HUDEP-2 (cell line): ENCODE measurements at regions not wholly inside any gene's neighbourhood (a gene's known extent, or its start where the extent isn't known, plus 50 kb on each side); places are given as distances from the start of the nearest gene placed in this dataset.

ENCODE experiments used
- DNase-seq, 76 experiments: peaks; one replicate each; lab custom pipeline; 2025; ENCODE audit not compliant: unreplicated experiment in 76 of 76; lab: John Stamatoyannopoulos, UW

DNA sequence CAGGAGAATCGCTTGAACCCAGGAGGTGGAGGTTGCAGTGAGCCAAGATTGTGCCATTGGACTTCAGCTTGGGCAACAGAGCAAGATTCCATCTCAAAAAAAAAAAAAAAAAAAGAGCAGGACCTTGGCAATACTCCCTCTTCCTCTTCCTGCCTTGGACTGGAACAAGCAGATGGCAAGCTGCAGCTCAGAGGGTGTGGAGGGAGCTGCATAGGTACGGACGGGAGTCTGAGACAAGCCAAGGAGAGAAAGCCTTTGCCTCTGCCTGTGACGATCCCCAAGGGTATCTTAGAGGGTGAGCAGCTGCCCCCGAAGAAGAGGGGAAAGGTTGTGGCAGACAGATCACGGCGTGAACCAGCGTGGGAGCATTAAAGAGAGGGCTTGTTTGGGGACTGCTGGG, 109.2 kb downstream of the AIPL1 start:
- no peak for DNase-seq

DNA sequence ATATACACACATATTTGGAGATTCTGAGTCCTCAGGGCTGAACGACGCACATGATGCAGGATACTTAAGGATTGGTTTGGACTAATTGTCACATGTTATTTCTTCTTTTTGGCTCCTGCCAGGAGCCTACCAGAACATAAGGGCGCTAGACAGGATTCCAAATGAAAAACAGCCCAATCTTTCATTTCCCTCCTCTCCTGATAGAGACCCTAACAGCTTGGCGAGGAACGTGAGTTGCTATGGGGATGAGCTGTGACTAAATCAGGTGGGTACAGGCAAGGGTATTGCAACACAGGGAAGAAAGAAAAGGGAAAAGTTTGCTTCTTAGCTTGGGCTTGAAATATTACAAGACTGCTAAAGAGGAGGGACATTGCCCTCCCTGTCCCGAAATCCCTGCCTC, 109.9 kb downstream of the AIPL1 start:
- no peak for DNase-seq

DNA sequence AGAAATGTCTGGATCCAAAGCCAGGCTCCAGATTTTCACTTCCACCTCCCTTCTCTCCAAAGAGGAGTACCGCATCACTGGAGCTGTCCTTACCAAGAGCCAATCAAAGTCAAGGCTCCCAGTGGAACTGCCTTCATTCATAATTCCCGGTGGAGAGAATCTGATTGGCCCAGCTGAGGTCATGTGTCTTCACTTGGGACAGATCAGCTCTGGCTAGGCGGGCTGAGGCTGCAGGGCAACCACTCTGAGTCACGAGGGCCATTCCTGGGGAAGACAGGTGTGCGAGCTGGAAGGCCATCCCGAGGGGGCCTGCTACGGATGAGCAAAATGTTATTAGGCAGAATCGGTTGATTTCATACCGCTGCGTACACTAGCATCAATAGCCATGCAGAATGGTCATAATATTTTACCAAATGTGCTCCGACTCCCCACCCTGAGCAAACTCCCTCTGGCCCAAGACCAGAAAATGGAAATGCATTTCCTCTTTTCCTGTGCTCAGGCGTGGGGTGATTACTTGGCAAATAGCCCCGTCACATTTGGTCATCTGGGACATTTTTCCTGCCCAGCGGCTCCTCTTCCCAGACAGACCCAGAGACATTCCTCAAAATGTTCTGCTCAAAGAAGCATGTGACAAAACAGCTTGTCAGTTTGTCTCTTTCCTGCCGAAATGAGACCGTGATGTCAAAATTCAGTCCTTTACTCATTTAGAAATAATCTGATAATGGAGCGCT, 111.1 kb downstream of the AIPL1 start:
- no peak for DNase-seq

DNA sequence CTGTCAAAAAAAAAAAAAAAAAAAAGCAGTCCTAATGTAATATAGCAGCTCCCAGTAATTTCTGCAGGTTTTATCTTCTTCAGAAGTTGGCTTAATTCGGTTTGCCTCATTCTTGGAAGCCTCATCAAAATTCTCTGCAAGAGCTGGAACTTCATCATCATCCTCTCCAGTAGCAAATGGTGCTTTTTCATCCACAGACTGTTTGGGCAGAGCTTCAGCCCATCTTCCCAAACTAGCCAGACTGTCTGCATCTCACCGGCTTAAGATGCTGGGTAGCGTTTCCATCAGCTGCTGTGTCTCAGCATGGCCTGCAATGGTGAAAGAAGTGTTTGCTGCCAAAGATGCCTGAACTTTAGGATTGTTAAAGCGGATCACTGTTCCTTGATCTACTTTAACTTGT, 112.6 kb downstream of the AIPL1 start:
- DNase-seq: no peak

DNA sequence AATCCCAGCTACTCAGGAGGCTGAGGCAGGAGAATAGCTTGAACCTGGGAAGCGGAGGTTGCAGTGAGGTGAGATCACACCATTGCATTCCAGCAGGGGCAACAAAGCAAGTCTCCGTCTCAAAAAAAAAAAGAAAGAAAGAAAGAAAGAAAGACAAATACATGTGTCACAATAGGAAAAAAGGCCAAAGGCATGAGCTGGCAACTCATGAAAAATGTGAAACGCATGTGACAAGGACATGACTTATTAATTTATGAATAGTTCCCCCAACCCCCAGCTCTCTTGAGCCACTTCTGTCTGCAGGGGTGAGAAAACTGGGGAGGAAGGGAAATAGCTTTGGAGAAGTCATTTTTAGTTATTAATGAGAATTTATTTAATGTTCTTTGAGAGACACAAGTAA, 120.6 kb downstream of the AIPL1 start:
- no peak for DNase-seq

DNA sequence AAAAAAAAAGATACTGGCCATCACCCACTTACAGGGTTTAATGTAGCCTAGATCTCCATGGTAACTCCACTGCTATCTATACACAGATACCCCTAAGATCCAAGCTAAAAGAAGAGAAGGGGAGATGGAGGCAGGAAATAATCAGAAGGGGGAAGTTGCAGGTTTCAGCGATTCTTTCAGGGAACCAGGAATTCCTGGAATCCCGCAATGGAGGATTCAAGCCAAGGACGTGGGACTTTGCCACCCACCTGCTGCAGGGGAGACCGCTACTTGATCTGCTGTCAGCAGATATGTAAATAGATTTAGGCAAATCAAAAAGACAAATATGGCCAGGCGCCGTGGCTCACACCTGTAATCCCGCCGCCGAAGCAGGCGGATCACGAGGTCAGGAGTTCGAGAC, 121.1 kb downstream of the AIPL1 start:
- DNase-seq: no peak

DNA sequence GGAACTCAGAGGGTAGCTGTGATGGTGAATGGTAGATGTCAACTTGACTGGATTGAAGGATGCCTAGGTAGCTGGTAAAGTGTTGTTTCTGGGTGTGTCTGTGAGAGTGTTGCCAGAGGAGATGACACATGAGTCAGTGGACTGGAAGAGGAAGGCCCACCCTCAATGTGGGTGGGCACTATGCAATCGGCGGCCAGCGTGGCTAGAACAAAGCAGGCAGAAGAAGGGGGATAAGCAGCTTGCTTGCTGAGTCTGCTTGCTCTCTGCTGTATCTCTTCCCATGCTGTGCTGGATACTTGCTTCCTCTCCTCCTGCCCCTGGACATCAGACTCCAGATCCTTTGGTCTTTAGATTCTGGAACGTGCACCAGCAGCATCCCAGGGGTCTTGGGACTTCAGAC, 128.1 kb downstream of the AIPL1 start:
- no peak for DNase-seq

DNA sequence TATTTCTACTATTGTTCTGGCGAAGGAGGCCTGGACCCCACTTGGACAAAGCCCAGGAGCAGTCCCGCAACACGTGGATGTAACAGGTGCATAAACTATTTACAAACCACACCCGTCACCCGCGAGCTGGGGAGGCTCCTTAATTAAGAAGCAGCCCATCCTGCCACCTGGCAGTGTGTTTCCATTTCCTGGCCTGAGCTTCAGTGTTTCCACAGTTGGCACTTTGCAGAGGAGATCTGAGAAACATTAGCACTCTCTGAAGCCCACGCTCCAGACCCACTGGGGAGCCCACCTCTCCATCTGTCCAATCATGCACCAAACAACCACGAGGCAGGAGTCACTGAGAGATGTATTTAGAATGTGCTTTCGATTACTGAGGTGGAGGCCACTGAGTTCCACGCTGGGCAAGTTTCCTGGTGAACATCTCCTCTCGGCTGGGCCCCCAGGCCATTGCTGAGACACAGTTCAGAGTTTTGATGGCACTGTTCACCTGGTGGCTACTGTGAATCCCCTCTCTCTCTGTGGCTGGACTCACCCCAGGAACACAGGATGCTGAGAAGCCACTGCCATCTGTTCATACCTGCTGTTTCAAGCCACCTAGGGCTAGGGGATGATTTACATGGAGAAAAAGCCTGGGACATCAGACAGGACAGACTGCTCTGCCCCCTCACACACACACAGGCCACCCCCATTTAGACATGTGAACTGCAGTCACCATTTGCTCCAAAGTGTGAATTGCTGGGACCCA, 129.1 kb downstream of the AIPL1 start:
- DNase-seq: no peak

DNA sequence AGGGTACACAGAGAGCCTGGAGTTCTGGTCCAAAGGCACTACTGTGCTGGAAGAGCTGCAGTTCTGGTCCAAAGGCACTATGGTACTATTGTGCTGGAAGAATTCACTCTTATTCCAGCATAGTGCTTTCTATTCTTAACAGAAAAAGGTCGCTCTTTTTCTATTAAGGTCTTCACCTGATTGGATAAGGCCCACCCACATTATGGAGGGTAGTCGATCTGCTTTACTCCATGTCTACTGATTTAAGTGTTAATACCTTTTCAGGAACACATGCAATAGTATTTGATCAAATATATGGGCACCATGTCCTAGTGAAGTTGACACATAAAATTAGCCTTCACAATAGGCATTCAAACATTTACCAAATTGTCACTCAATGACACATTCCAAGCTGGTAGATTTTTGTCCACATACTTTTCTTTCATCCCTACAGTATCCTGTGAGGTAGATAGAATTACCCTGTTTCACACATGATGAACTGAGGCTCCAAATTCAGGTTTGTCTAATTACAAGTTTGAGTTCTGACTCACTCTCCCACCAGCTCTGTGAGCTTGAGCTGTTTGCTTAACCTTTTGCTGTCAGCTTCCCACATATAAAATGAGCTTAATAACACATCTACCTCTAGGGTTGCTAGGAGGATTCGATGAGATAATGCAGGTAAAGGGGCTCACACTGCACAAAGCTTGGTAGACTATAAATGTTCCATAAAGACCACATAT, 129.9 kb downstream of the AIPL1 start:
- DNase-seq: no peak

DNA sequence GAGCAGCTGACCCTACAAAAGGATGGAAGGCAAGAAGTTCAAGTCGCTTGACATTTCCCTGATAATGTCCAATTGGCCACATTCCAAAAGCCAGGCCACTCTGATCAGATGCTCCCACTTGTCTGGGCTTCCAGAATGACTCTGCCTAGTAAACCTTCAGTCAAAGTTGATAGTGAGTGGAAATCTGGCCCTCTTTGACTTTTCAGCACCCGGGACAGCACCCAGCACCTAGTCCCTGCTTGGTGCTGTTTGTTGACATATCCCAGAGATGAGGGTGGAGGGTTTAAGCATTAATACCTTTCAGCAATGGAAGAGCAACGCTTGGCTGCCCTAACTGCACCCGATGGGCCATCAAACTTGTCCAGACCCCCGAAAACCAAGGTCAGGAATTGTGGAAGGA, 131.3 kb downstream of the AIPL1 start:
- peak in 23 of 76 experiments; percentile 1 to 41 (median 11) for DNase-seq

DNA sequence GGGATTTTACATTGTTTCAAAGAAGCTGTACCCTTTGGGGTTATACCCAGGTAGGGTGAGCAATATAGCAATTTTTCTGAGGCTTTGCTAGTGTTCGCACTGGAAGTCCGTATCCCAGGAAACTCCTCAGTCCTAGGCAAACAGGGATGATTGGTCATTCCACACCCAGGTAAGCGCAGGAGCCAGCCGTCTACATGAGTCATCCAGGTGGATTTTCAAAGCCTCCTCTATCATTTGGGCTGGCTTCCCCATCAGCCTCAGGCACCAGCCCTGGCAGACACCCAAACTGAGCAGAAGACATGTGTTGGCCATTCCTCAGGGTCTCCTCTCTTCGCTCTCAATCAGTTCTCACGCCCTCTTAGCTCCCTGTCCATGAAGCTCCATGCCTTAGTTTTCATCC, 135.6 kb downstream of the AIPL1 start:
- DNase-seq: no peak

DNA sequence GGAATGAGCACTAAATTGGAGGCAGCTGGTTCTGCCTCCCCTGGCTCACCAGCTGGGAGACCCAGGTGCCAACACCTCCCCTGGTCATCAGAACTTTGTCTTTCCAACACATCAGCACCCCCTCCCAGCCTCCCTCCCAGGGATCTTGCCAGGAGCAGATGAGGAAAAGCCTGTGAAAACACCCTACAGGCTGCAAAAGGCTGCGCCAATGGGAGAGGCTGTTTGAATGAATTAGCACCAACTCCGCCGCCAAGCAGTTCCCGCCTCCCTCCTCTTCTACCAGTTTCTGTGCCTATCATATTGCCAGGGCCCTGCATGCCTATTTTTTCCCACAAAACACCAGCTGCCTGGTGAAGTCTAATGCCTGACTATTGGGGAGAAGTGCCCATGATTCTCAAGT, 137.0 kb downstream of the AIPL1 start:
- no peak for DNase-seq

DNA sequence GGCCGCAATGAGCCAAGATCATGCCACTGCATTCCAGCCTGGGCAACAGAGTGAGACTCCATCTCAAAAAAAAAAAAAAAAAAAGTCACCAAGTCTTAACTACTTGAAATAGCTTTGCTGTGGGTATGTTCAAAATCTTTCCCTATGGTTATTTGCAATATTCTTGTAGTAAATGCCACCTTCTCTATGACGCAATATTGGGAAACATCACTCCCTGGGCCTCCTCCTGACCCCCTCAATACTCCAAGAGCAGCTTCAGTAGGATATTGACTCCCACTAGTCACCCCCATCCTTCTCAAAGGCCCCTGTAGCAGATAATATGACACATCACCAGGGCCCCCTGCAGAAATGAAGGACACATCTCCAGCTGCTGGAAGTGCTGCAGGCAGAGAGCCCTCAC, 137.8 kb downstream of the AIPL1 start:
- no peak for DNase-seq

DNA sequence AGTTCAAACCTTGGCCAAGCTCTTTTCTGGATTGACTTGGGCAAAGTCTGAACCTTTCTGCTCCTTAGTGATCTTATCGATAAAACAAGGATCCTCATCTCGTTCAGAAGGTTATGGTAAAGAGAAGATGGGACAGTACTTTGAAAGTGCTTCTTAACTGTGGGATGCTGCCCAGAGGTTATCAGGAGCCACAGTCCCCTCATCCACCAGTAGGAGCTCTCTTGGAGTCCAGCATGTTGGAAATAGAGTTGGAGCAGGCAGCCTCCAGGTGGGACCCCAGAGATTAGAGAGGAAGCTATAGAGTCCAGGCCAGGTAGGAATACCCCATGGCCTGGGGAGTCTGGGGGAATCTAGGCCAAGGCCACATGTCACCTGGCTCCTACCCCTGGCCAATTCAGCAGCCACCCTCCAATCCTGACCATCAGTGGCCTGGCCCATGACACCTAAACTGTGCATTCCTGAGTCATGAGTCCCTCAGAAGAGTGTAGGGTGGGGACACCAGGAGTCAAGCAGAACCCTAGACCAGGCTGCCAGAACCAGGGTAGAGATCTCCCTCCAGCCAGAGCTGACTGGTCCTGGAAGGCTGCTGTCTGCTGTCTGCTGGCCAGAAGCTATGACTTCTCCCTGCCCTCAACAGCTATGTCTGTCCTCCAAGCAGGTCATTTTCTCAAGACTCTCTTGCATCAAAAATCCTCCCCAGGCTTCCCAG, 144.3 kb downstream of the AIPL1 start:
- no peak for DNase-seq

DNA sequence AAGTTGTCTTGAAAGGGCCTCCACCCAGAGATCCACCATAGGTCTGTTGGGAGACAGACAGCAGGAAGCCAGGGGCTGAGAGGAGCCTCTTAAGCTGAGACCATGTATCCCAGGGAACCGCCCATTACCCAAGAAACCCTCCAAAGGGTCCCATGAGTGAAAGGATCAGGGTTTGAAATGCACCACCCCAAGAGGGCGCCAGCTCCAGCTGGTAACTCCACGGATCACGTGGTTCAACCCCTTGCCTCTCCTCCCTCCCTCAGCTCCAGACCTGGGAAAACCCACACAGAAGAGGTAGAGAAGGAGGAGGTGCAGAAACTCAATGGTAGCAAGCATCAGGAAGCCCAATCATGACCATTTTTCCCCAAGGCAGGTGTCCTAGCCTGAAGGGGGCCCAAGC, 148.7 kb downstream of the AIPL1 start:
- DNase-seq: no peak

DNA sequence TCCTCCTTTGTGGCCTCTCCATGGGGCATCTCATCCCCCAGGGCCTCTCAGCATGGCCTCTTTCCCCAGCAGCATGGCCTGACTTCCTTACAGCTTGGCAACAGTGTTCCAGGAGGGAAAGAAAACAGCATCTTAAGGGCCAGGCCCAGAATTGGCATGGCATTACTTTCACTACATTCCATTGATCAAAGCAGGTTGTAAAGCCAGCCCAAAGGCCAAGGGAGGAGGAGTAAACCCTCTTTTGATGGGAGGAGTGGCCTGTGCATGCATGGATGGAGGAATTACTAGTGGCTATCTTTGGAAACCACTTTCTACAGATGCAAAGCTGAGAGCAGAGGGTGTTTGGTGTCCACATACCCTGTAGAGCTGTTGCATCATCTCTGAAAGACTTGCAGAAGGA, 149.4 kb downstream of the AIPL1 start:
- no peak for DNase-seq

DNA sequence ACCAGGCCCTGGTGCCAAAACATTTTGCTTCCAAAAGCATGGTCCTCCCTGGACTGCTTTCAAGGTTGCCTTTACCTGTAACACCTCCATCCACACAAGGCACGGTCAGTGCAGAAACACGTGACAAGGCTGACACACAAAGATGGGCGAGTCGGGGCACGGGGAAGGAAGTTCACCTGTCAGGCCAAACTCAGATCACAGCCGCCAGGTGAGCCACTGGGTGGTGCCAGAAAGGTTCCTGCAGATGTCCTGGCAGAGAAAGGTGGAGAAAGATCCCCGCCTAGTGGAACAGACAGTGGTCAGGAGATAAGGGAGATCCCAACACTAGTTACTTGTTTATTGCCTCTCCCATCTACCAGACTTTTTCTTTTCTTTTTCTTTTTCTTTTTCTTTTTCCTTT, 155.3 kb downstream of the AIPL1 start:
- no peak for DNase-seq

DNA sequence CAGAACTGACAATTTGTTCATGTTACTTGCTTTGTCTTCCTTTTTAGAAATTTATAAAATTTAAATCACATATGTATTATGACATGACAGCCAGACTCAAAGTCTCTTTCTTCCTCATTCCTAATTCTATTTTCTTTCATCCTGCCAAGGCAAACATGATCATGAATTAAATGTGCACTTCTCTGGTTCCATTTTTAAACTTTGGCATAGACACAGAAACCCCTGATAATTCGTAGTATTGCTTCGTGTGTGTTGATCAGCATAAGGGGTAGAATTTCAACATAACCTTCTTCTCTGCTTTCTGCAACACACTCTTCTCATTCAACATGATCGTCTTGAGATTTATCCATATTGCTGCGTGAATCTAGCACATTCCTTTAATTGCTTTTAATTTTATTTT, 156.5 kb downstream of the AIPL1 start:
- no peak for DNase-seq

DNA sequence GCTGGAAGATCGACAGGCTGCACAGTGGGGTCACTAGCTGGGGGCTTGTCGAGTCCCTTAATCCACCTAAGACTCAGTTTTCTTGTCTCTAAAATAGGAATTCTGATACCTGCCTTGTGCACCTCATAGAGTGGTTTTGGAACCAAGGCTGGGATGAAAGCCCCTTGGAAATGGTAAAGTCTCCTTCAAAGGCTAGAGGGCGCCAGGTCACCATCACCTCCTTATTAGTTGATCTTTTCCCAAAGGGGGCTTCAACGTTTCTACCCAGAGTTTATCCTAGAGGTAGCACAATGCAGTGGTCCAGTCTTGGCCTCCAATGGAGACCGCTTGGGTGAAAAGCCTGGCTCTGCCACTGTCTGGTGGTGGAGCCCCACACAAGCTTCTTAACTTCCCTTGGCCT, 158.2 kb downstream of the AIPL1 start:
- no peak for DNase-seq

DNA sequence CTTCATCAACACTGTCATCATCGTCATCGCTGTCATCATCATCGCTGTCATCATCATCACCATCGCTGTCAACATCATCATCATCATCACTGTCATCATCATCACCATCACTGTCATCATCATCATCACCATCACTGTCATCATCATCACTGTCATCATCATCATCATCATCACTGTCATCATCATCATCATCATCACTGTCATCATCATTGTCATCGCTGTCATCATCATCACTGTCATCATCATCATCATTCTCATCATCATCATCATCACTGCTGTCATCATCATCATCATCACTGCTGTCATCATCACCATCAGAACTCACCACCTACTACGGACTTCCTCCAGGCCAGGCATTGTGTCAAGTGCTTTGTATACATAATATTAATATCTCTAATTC, 160.6 kb downstream of the AIPL1 start:
- DNase-seq: no peak

DNA sequence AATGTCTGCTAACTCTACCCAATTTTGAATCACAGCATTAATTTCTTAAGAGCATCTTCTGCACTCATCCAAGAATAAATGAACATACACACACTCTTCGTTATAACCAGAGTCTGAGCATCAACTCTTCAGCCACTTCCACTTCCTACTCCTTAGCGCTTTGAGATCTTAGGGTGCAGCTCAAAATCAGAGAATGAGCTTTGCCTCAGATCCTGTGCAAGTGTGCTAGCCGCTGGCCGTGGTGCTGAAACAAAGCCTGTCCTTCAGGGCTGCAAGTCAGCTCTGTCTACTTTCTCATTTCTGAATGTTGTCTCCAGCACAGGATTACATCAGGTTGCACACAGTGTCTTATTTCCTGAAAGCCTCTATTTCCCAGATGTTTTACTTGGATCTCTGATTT, 165.4 kb downstream of the AIPL1 start:
- peak in 30 of 76 experiments; percentile 1 to 44 (median 11) for DNase-seq
